Stimulated activated memory B cell treated with anti-CD40 and anti-IgM and Interleukin-4, amounts not matched to agents 10 μg/mL and 1 μg/mL and 100 μg/mL, for 72 hours (primary cell): ENCODE measurements at regions not wholly inside any gene's neighbourhood (a gene's known extent, or its start where the extent isn't known, plus 50 kb on each side); places are given as distances from the start of the nearest gene placed in this dataset.

Experiments
- ATAC-seq: fragments of 150-1000 bp; cut with Tn5 transposase; 2 replicates; pipeline ENCODE4 v1.10.0; 2021
- H3K27ac Mint-ChIP-seq: one replicate; pipeline ENCODE4 v1.8.0; 2022; ENCODE audit warnings: mild to moderate bottlenecking, mixed read lengths
- H3K27me3 Mint-ChIP-seq: one replicate; pipeline ENCODE4 v1.8.0; 2022; ENCODE audit warnings: mixed read lengths
- H3K36me3 Mint-ChIP-seq: one replicate; pipeline ENCODE4 v1.8.0; 2022; ENCODE audit warnings: mixed read lengths
- H3K4me1 Mint-ChIP-seq: one replicate; pipeline ENCODE4 v1.8.0; 2022; ENCODE audit warnings: mixed read lengths
- H3K4me3 Mint-ChIP-seq: one replicate; pipeline ENCODE4 v1.8.0; 2022; ENCODE audit warnings: mild to moderate bottlenecking, moderate library complexity, mixed read lengths
- H3K9me3 Mint-ChIP-seq: one replicate; pipeline ENCODE4 v1.8.0; 2022; ENCODE audit warnings: mixed read lengths

- no peak overlapping the region for H3K4me3 Mint-ChIP-seq
- no peaks in the 10 kb centered on the region for H3K9me3 Mint-ChIP-seq
- H3K27ac Mint-ChIP-seq = no peak overlapping the region
- no peaks in the 10 kb centered on the region for H3K36me3 Mint-ChIP-seq
- no peaks in the 10 kb centered on the region for H3K27me3 Mint-ChIP-seq
- no peaks in the 10 kb centered on the region for H3K4me1 Mint-ChIP-seq
- no peak for ATAC-seq
These were observed 1285.5 kb upstream of the GJE1 start for GRCh38 chr6:140847262-140847645.

- Mint-ChIP-seq H3K36me3 (no peaks in the 10 kb centered on the region), H3K9me3 (no peaks in the 10 kb centered on the region), H3K27ac (no peak overlapping the region), H3K27me3 (no peaks in the 10 kb centered on the region), H3K4me3 (no peak overlapping the region), H3K4me1 (no peaks in the 10 kb centered on the region)
- no peak for ATAC-seq
These were observed 1286.0 kb upstream of the GJE1 start for GRCh38 chr6:140846503-140847261.

GRCh38 chr6:140845701-140846100 is 1287.0 kb upstream of the GJE1 start:
- Mint-ChIP-seq H3K27me3 (no peaks in the 10 kb centered on the region), H3K4me1 (no peaks in the 10 kb centered on the region), H3K27ac (no peak overlapping the region), H3K36me3 (no peaks in the 10 kb centered on the region), H3K9me3 (no peaks in the 10 kb centered on the region), H3K4me3 (no peak overlapping the region)
- ATAC-seq = no peak

- H3K27ac Mint-ChIP-seq = no peak overlapping the region
- no peak overlapping the region for H3K4me3 Mint-ChIP-seq
- no peaks in the 10 kb centered on the region for H3K9me3 Mint-ChIP-seq
- H3K4me1 Mint-ChIP-seq = no peaks in the 10 kb centered on the region
- no peak for ATAC-seq
- no peaks in the 10 kb centered on the region for H3K36me3 Mint-ChIP-seq
- no peaks in the 10 kb centered on the region for H3K27me3 Mint-ChIP-seq
These were observed 1288.6 kb upstream of the GJE1 start for GRCh38 chr6:140844167-140844566.

- no peak for ATAC-seq
- H3K27ac Mint-ChIP-seq = no peak overlapping the region
- H3K9me3 Mint-ChIP-seq = no peaks in the 10 kb centered on the region
- H3K27me3 Mint-ChIP-seq = no peaks in the 10 kb centered on the region
- no peaks in the 10 kb centered on the region for H3K36me3 Mint-ChIP-seq
- no peak overlapping the region for H3K4me3 Mint-ChIP-seq
- no peaks in the 10 kb centered on the region for H3K4me1 Mint-ChIP-seq
These were observed 1299.3 kb upstream of the GJE1 start for GRCh38 chr6:140833408-140833807.

- Mint-ChIP-seq H3K27ac (no peak overlapping the region), H3K9me3 (no peaks in the 10 kb centered on the region), H3K27me3 (no peaks in the 10 kb centered on the region), H3K4me3 (no peak overlapping the region), H3K36me3 (no peaks in the 10 kb centered on the region), H3K4me1 (no peaks in the 10 kb centered on the region)
- ATAC-seq = no peak
These were observed 1302.1 kb upstream of the GJE1 start for GRCh38 chr6:140830666-140831065.

- H3K4me1 Mint-ChIP-seq = no peaks in the 10 kb centered on the region
- no peaks in the 10 kb centered on the region for H3K27me3 Mint-ChIP-seq
- no peaks in the 10 kb centered on the region for H3K36me3 Mint-ChIP-seq
- no peak for ATAC-seq
- no peak overlapping the region for H3K4me3 Mint-ChIP-seq
- no peak overlapping the region for H3K27ac Mint-ChIP-seq
- H3K9me3 Mint-ChIP-seq = no peaks in the 10 kb centered on the region
These were observed 1303.9 kb upstream of the GJE1 start for GRCh38 chr6:140828856-140829255.

GRCh38 chr6:140827593-140827992 is 1305.1 kb upstream of the GJE1 start:
- Mint-ChIP-seq H3K4me1 (no peaks in the 10 kb centered on the region), H3K27ac (no peak overlapping the region), H3K9me3 (no peaks in the 10 kb centered on the region), H3K4me3 (no peak overlapping the region), H3K36me3 (no peaks in the 10 kb centered on the region), H3K27me3 (no peaks in the 10 kb centered on the region)
- ATAC-seq = no peak

GRCh38 chr6:140825731-140826130 is 1307.0 kb upstream of the GJE1 start:
- no peaks in the 10 kb centered on the region for H3K36me3 Mint-ChIP-seq
- H3K27ac Mint-ChIP-seq = no peak overlapping the region
- no peaks in the 10 kb centered on the region for H3K9me3 Mint-ChIP-seq
- H3K4me3 Mint-ChIP-seq = no peak overlapping the region
- no peaks in the 10 kb centered on the region for H3K4me1 Mint-ChIP-seq
- no peaks in the 10 kb centered on the region for H3K27me3 Mint-ChIP-seq
- no peak for ATAC-seq

GRCh38 chr6:140824595-140824994 is 1308.1 kb upstream of the GJE1 start:
- Mint-ChIP-seq H3K9me3 (no peaks in the 10 kb centered on the region), H3K4me1 (no peaks in the 10 kb centered on the region), H3K27me3 (no peaks in the 10 kb centered on the region), H3K36me3 (no peaks in the 10 kb centered on the region), H3K27ac (no peak overlapping the region), H3K4me3 (no peak overlapping the region)
- ATAC-seq = no peak

GRCh38 chr6:140821196-140821595 is 1311.5 kb upstream of the GJE1 start:
- Mint-ChIP-seq H3K27ac (no peak overlapping the region), H3K9me3 (no peaks in the 10 kb centered on the region), H3K4me1 (no peaks in the 10 kb centered on the region), H3K27me3 (no peaks in the 10 kb centered on the region), H3K36me3 (no peaks in the 10 kb centered on the region), H3K4me3 (no peak overlapping the region)
- no peak for ATAC-seq

- H3K4me3 Mint-ChIP-seq = no peak overlapping the region
- H3K36me3 Mint-ChIP-seq = no peaks in the 10 kb centered on the region
These were observed 1315.5 kb upstream of the GJE1 start for GRCh38 chr6:140817176-140817575.

GRCh38 chr6:140816681-140817080 is 1316.0 kb upstream of the GJE1 start:
- Mint-ChIP-seq H3K36me3 (no peaks in the 10 kb centered on the region), H3K4me1 (no peaks in the 10 kb centered on the region), H3K9me3 (no peaks in the 10 kb centered on the region), H3K4me3 (no peak overlapping the region), H3K27me3 (no peaks in the 10 kb centered on the region), H3K27ac (no peak overlapping the region)
- ATAC-seq = no peak

More at GRCh38 chr6:140817176-140817575, 1315.5 kb upstream of the GJE1 start:
- no peak for ATAC-seq
- no peaks in the 10 kb centered on the region for H3K4me1 Mint-ChIP-seq
- no peak overlapping the region for H3K27ac Mint-ChIP-seq
- H3K9me3 Mint-ChIP-seq = no peaks in the 10 kb centered on the region
- no peaks in the 10 kb centered on the region for H3K27me3 Mint-ChIP-seq

- Mint-ChIP-seq H3K4me3 (no peak overlapping the region), H3K4me1 (no peaks in the 10 kb centered on the region), H3K27me3 (no peaks in the 10 kb centered on the region), H3K9me3 (no peaks in the 10 kb centered on the region), H3K36me3 (no peaks in the 10 kb centered on the region), H3K27ac (no peak overlapping the region)
- no peak for ATAC-seq
These were observed 1320.1 kb upstream of the GJE1 start for GRCh38 chr6:140812636-140813035.

GRCh38 chr6:140811642-140812041 is 1321.1 kb upstream of the GJE1 start:
- H3K4me3 Mint-ChIP-seq = no peak overlapping the region
- ATAC-seq = no peak
- no peaks in the 10 kb centered on the region for H3K4me1 Mint-ChIP-seq
- H3K36me3 Mint-ChIP-seq = no peaks in the 10 kb centered on the region
- H3K9me3 Mint-ChIP-seq = no peaks in the 10 kb centered on the region
- H3K27me3 Mint-ChIP-seq = no peaks in the 10 kb centered on the region
- no peak overlapping the region for H3K27ac Mint-ChIP-seq

- Mint-ChIP-seq H3K9me3 (no peaks in the 10 kb centered on the region), H3K36me3 (no peaks in the 10 kb centered on the region), H3K4me1 (no peaks in the 10 kb centered on the region), H3K27ac (no peak overlapping the region), H3K27me3 (no peaks in the 10 kb centered on the region), H3K4me3 (no peak overlapping the region)
- no peak for ATAC-seq
These were observed 1323.0 kb upstream of the GJE1 start for GRCh38 chr6:140809694-140810101.
